SK-N-SH treated with all-trans-retinoic acid at 6 μM for 48 hours (cell line): ENCODE measurements at regions not wholly inside any gene's neighbourhood (a gene's known extent, or its start where the extent isn't known, plus 50 kb on each side); places are given as distances from the start of the nearest gene placed in this dataset.

Experiments
- ARNTL ChIP-seq: fragments of 450-650 bp; formaldehyde crosslinking; IDR thresholded peaks from 2 replicates; pipeline ENCODE4 v1.5.0; 2020; ENCODE audit warnings: low read depth, mild to moderate bottlenecking, moderate library complexity, borderline replicate concordance
- BACH2 ChIP-seq: fragments of 250-450 bp; sonication (Bioruptor Pico); IDR thresholded peaks from 2 replicates; pipeline ENCODE4 v1.9.0; 2021; ENCODE audit warnings: mild to moderate bottlenecking, borderline replicate concordance
- CSDC2 ChIP-seq: fragments of 250-450 bp; sonication (Bioruptor Pico); IDR thresholded peaks from 2 replicates; pipeline ENCODE4 v1.5.0; 2020; ENCODE audit warnings: mild to moderate bottlenecking, moderate library complexity
- OSR1 ChIP-seq: fragments of 250-450 bp; sonication (Bioruptor Pico); IDR thresholded peaks from 2 replicates; pipeline ENCODE4 v1.8.0; 2022; ENCODE audit warnings: moderate library complexity, mild to moderate bottlenecking, inconsistent platforms
- RARB ChIP-seq: fragments of 250-450 bp; sonication (Bioruptor Pico); IDR thresholded peaks from 2 replicates; pipeline ENCODE4 v1.8.0; 2021; ENCODE audit warnings: mild to moderate bottlenecking, moderate library complexity
- TOX ChIP-seq: fragments of 250-450 bp; sonication (Bioruptor Pico); IDR thresholded peaks from 2 replicates; pipeline ENCODE4 v1.8.0; 2021; ENCODE audit warnings: mild to moderate bottlenecking, moderate library complexity, borderline replicate concordance
- ZC3H10 ChIP-seq: fragments of 250-450 bp; sonication (Bioruptor Pico); IDR thresholded peaks from 2 replicates; pipeline ENCODE4 v1.5.1; 2021; ENCODE audit warnings: mild to moderate bottlenecking, moderate library complexity
- ZFP3 ChIP-seq: fragments of 250-450 bp; sonication (Bioruptor Pico); IDR thresholded peaks from 2 replicates; pipeline ENCODE4 v1.5.0; 2020; ENCODE audit warnings: mild to moderate bottlenecking, moderate library complexity
- ZFP30 ChIP-seq: fragments of 450-650 bp; formaldehyde crosslinking; IDR thresholded peaks from 2 replicates; pipeline ENCODE4 v1.5.0; 2022; ENCODE audit warnings: mild to moderate bottlenecking, moderate library complexity
- ZNF565 ChIP-seq: fragments of 450-650 bp; formaldehyde crosslinking; conservative IDR thresholded peaks from 2 replicates; pipeline ENCODE4 v1.5.0; 2020; ENCODE audit warnings: low read depth, mild to moderate bottlenecking, moderate library complexity
- TF ChIP-seq, protein P1 (sequence below): fragments of 250-450 bp; sonication (Bioruptor Pico); IDR thresholded peaks from 2 replicates; pipeline ENCODE4 v1.5.1; 2021; ENCODE audit warnings: mild to moderate bottlenecking, moderate library complexity
- TF ChIP-seq, protein P2 (sequence below): fragments of 250-450 bp; sonication (Bioruptor Pico); IDR thresholded peaks from 2 replicates; pipeline ENCODE4 v1.5.1; 2020; ENCODE audit warnings: low read depth, mild to moderate bottlenecking, moderate library complexity
- TF ChIP-seq, protein P3 (sequence below): fragments of 250-450 bp; sonication (Bioruptor Pico); IDR thresholded peaks from 2 replicates; pipeline ENCODE4 v1.8.0; 2020; ENCODE audit warnings: mild to moderate bottlenecking, moderate library complexity, borderline replicate concordance

DNA sequence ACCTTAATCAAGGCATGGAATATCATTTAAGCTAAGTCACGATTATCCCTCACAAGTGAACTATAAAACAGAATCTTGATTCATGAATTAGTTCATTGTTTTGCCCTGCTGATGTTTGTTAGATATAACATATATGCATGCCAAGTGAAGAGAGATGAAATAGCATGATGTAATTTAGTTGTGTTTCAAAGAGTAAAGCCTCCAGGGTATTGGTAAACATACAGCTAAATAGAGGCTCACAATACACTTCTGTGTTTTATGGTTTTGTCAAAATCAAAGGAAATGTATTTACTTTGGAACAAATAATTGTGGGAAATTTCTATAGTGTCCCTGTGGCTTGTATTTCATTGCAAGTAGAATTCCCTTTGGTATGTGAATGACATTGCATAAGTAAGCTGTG, 69.0 kb upstream of the LEF1 start:
- TF ChIP-seq OSR1 (CRISPR knock-in tag) (no peak), ZFP30 (CRISPR knock-in tag) (no peak), RARB (CRISPR knock-in tag) (no peak), ZC3H10 (CRISPR knock-in tag) (no peak), ARNTL (no peak), CSDC2 (CRISPR knock-in tag) (no peak), ZFP3 (CRISPR knock-in tag) (no peak), BACH2 (CRISPR knock-in tag) (no peak), ZNF565 (CRISPR knock-in tag) (no peak), TOX (no peak)
- TF ChIP-seq, protein P1, sequence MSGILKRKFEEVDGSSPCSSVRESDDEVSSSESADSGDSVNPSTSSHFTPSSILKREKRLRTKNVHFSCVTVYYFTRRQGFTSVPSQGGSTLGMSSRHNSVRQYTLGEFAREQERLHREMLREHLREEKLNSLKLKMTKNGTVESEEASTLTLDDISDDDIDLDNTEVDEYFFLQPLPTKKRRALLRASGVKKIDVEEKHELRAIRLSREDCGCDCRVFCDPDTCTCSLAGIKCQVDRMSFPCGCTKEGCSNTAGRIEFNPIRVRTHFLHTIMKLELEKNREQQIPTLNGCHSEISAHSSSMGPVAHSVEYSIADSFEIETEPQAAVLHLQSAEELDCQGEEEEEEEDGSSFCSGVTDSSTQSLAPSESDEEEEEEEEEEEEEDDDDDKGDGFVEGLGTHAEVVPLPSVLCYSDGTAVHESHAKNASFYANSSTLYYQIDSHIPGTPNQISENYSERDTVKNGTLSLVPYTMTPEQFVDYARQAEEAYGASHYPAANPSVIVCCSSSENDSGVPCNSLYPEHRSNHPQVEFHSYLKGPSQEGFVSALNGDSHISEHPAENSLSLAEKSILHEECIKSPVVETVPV (CRISPR knock-in tag): no peak
- TF ChIP-seq, protein P2, sequence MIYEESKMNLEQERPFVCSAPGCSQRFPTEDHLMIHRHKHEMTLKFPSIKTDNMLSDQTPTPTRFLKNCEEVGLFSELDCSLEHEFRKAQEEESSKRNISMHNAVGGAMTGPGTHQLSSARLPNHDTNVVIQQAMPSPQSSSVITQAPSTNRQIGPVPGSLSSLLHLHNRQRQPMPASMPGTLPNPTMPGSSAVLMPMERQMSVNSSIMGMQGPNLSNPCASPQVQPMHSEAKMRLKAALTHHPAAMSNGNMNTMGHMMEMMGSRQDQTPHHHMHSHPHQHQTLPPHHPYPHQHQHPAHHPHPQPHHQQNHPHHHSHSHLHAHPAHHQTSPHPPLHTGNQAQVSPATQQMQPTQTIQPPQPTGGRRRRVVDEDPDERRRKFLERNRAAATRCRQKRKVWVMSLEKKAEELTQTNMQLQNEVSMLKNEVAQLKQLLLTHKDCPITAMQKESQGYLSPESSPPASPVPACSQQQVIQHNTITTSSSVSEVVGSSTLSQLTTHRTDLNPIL (CRISPR knock-in tag): no peak
- TF ChIP-seq, protein P3, sequence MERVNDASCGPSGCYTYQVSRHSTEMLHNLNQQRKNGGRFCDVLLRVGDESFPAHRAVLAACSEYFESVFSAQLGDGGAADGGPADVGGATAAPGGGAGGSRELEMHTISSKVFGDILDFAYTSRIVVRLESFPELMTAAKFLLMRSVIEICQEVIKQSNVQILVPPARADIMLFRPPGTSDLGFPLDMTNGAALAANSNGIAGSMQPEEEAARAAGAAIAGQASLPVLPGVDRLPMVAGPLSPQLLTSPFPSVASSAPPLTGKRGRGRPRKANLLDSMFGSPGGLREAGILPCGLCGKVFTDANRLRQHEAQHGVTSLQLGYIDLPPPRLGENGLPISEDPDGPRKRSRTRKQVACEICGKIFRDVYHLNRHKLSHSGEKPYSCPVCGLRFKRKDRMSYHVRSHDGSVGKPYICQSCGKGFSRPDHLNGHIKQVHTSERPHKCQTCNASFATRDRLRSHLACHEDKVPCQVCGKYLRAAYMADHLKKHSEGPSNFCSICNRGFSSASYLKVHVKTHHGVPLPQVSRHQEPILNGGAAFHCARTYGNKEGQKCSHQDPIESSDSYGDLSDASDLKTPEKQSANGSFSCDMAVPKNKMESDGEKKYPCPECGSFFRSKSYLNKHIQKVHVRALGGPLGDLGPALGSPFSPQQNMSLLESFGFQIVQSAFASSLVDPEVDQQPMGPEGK: no peak
